ENCODE measurements at regions not wholly inside any gene's neighbourhood (a gene's known extent, or its start where the extent isn't known, plus 50 kb on each side); places are given as distances from the start of the nearest gene placed in this dataset.

DNA sequence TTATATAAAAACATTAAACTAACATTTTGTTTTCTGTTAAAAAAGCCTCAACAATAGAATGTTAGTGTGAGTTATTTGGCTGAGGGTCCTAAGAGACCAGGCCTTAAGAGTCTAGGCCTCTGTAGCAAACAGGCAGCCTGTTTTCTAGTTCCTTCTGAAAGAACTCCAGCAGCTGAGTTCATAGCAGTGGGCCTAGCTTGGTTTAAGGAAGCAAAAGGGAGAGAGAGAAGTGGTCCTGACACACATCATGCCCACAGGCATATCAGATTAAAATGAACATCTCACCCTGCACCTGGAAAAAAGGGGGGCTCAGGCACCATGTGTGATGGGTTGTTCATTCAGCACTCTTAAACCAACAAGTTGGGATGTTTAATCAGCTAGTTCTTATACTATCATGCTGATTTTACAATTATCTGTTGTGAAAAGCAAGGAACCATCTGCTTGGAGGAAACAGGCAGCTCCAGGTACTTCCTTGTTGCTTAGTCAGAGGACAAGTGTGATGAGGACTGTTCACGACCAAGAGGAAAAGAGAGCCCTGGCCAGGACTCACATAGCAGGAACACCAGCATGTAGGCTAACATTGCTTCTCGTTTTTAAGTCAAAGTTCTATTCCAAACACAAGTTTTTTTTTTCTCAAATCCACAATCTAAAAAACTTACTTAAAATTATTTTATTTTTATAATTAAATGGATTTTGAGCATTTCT, 81.3 kb upstream of the FRY start:
- Histone ChIP-seq H3K27ac (ENCODE audit: low read length) (no peak overlapping the region), H3K27me3 (ENCODE audit: control insufficient read depth, insufficient read depth, low read length) (no peaks in the 10 kb centered on the region), H3K4me1 (ENCODE audit: control insufficient read depth, low read depth, low read length) (peaks cover 8% of the 10 kb centered on the region), H3K9me3 (ENCODE audit: control insufficient read depth, low read depth, low read length) (no peaks in the 10 kb centered on the region), H3K4me3 (ENCODE audit: low read length) (no peak overlapping the region), H3K9ac (ENCODE audit: low read length) (no peak overlapping the region), H3K36me3 (ENCODE audit: control insufficient read depth, low read depth, low read length) (no peaks in the 10 kb centered on the region)

DNA sequence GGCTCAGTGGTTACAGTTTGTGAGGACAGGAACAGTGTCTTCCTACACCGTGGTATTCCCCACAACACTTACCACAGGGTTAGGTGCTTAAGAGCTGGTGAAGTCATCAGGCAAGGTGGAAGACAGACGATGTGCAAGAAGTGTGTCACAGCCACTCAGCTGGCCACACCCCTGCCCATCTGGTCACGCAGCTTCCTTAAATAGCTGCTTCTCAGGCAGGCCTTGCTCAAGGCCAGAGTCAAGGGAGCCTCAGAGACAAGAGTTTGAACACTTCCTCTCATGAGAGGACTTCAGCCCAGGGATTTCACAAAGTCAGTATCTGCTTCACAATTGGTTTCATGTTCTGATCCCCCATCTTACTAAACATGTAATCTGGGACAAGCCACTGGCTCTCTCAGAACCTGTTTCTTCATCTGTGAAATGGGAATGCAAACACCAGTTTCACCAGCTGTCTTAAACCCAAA, 80.3 kb upstream of the FRY start:
- Histone ChIP-seq H3K27me3 (ENCODE audit: control insufficient read depth, insufficient read depth, low read length) (no peaks in the 10 kb centered on the region), H3K9me3 (ENCODE audit: control insufficient read depth, low read depth, low read length) (no peaks in the 10 kb centered on the region), H3K4me1 (ENCODE audit: control insufficient read depth, low read depth, low read length) (peaks cover 5% of the 10 kb centered on the region), H3K27ac (ENCODE audit: low read length) (no peak overlapping the region), H3K4me3 (ENCODE audit: low read length) (no peak overlapping the region), H3K9ac (ENCODE audit: low read length) (no peak overlapping the region), H3K36me3 (ENCODE audit: control insufficient read depth, low read depth, low read length) (no peaks in the 10 kb centered on the region)

DNA sequence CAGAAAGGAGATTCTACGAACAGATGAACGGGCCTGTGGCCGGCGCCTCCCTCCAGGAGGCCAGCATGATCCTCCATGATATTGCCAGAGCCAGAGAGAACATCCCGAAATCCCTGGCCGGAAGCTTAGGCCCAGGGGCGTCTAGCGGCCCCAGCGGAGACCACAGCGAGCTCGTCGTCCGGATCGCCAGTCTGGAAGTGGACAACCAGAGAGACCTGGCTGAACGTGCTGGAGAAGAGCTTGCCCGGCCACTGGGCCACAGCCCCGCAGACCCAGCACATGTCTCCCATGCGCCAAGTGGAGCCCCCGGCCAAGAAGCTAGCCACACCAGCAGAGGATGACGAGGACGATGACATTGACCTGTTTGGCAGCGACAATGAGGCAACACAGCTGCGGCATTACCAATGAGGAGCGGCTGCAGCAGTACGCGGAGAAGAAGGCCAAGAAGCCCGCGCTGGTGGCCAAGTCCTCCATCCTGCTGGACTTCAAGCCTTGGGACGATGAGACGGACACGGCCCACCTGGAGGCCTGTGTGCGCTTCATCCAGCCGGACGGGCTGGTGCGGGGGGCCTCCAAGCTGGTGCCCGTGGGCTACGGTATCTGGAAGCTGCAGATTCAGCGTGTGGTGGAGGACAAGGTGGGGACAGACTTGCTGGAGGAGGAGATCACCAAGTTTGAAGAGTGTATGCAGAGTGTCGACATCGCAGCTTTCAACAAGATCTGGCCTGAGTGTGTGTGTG, 78.8 kb upstream of the FRY start:
- Histone ChIP-seq H3K4me3 (ENCODE audit: low read length) (no peak overlapping the region), H3K4me1 (ENCODE audit: control insufficient read depth, low read depth, low read length) (no peaks in the 10 kb centered on the region), H3K9ac (ENCODE audit: low read length) (no peak overlapping the region), H3K9me3 (ENCODE audit: control insufficient read depth, low read depth, low read length) (no peaks in the 10 kb centered on the region), H3K36me3 (ENCODE audit: control insufficient read depth, low read depth, low read length) (no peaks in the 10 kb centered on the region), H3K27me3 (ENCODE audit: control insufficient read depth, insufficient read depth, low read length) (no peaks in the 10 kb centered on the region), H3K27ac (ENCODE audit: low read length) (no peak overlapping the region)

DNA sequence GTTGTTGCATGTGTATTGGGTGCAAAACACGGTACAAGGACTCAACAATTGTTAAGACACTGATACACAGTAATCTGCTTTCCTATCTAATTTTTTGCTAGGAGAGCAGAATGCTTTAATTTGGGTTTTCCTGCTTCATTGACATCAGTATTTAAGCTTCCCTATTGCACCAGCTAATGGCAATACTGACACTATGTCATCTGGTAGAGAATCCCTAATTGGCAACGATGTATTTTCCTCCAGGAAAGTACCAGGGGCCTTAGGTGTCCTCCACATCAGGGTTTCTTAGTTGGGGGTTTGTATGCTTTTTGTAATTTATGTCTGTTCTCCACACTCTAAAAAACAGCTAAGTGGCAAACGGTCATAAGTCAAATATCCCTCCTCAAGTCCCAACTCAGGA, 76.5 kb upstream of the FRY start:
- H3K4me1 ChIP-seq (ENCODE audit: control insufficient read depth, low read depth, low read length) = no peaks in the 10 kb centered on the region
- no peaks in the 10 kb centered on the region for H3K27me3 ChIP-seq (ENCODE audit: control insufficient read depth, insufficient read depth, low read length)
- H3K27ac ChIP-seq (ENCODE audit: low read length) = no peak overlapping the region
- no peak overlapping the region for H3K4me3 ChIP-seq (ENCODE audit: low read length)
- H3K9ac ChIP-seq (ENCODE audit: low read length) = no peak overlapping the region
- H3K9me3 ChIP-seq (ENCODE audit: control insufficient read depth, low read depth, low read length) = peaks cover 4% of the 10 kb centered on the region
- no peaks in the 10 kb centered on the region for H3K36me3 ChIP-seq (ENCODE audit: control insufficient read depth, low read depth, low read length)

DNA sequence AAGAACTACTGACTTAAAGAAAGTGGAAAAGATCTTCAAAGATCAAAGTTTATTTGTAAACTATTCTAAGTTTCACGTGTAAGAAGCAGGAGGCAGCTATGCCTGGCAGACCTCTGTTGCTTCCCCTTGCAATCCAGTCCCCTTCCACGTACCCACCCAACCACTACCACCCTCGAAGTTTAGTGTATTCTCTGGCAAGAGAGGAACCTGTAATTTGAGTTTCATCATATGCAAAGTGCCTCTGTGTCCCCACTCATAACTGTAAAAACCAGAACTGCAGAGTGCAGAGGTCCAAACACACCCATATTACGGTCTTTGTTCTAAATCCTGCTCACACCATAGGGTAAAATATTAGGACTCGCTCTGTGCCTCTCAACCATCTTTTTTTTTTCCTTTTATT, 75.8 kb upstream of the FRY start:
- Histone ChIP-seq H3K9me3 (ENCODE audit: control insufficient read depth, low read depth, low read length) (peaks cover 4% of the 10 kb centered on the region), H3K9ac (ENCODE audit: low read length) (no peak overlapping the region), H3K4me1 (ENCODE audit: control insufficient read depth, low read depth, low read length) (no peaks in the 10 kb centered on the region), H3K27me3 (ENCODE audit: control insufficient read depth, insufficient read depth, low read length) (no peaks in the 10 kb centered on the region), H3K36me3 (ENCODE audit: control insufficient read depth, low read depth, low read length) (no peaks in the 10 kb centered on the region), H3K27ac (ENCODE audit: low read length) (no peak overlapping the region), H3K4me3 (ENCODE audit: low read length) (no peak overlapping the region)

DNA sequence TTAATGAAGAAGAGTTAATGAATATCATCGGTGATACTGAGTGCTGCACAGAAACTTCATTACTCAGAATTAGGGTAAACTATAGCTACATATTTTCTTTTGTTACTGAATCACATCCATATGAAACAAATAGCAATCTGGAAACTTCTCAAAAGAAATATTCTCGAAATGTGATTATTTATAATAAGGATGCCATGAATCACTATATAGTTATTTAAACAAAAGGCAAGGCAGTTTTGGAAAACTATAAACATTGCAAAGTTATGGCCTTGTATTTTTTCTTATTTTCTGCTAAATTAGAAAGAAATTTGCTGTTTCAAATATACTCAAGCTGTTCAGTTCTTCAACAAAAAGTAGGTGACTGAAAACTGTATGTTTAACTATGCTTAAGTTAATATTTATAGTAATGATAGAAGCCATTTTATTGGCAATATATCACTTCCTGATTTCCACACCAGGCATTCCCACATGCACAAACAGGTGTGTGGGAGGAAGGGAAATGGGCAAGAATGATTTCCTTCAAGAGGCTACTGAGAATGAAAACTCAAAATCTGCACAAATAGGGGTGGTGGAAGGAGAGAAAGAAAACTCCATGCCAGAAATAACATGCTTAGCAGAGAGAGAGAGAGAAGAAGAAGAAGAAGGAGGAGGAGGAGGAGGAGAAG, 74.5 kb upstream of the FRY start:
- H3K36me3 ChIP-seq (ENCODE audit: control insufficient read depth, low read depth, low read length) = no peaks in the 10 kb centered on the region
- no peak overlapping the region for H3K4me3 ChIP-seq (ENCODE audit: low read length)
- peaks cover 4% of the 10 kb centered on the region for H3K9me3 ChIP-seq (ENCODE audit: control insufficient read depth, low read depth, low read length)
- H3K27me3 ChIP-seq (ENCODE audit: control insufficient read depth, insufficient read depth, low read length) = no peaks in the 10 kb centered on the region
- H3K4me1 ChIP-seq (ENCODE audit: control insufficient read depth, low read depth, low read length) = no peaks in the 10 kb centered on the region
- no peak overlapping the region for H3K27ac ChIP-seq (ENCODE audit: low read length)
- H3K9ac ChIP-seq (ENCODE audit: low read length) = no peak overlapping the region

DNA sequence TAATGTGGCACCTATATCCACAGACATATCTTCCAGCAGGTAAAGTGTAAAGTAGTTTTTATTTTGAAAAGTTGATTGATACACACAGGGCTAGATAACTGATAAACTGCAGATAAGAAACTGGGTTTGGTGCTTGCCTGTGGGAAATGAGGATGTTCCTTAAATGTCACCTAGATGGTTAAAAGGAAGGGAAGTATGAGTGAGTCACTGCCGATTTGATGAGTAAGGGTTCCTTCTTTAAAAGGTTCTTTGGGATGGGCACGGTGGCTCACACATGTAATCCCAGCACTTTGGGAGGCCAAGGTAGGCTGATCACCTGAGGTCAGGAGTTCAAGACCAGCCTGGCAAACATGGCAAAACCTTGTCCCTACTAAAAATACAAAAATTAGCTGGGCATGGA, 73.8 kb upstream of the FRY start:
- Histone ChIP-seq H3K4me3 (ENCODE audit: low read length) (no peak overlapping the region), H3K36me3 (ENCODE audit: control insufficient read depth, low read depth, low read length) (no peaks in the 10 kb centered on the region), H3K27me3 (ENCODE audit: control insufficient read depth, insufficient read depth, low read length) (no peaks in the 10 kb centered on the region), H3K9ac (ENCODE audit: low read length) (no peak overlapping the region), H3K27ac (ENCODE audit: low read length) (no peak overlapping the region), H3K4me1 (ENCODE audit: control insufficient read depth, low read depth, low read length) (no peaks in the 10 kb centered on the region), H3K9me3 (ENCODE audit: control insufficient read depth, low read depth, low read length) (peaks cover 4% of the 10 kb centered on the region)

DNA sequence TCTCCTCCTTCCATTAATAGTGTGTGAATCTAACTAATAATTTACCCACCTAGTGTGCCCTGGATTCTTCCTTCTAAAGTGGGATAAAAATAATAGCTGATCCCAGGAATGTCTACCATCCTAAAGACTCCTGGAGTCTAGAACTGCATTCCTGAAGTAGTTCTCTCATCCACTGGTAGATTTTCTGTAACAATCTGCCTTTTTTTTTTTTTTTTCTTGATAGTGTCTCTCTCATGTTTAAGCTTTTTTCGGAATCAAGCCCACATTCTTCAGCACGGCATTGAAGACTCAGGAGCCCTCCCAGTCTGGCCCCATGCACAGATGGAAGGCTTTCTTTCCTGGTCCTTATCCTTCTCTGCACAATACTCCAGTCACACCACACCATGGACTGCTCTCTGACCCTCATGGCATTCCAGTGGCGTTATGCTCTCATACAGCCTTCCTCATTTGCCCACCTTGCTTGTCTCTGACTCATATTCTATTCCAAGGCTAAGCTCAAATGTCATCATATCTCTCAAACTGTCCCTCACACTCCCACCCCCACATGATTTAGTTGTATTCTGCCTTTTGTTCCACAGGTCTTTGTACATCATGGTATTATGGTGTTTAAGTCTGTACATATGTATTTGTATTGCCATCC, 68.7 kb upstream of the FRY start:
- Histone ChIP-seq H3K27me3 (ENCODE audit: control insufficient read depth, insufficient read depth, low read length) (no peaks in the 10 kb centered on the region), H3K36me3 (ENCODE audit: control insufficient read depth, low read depth, low read length) (no peaks in the 10 kb centered on the region), H3K9ac (ENCODE audit: low read length) (no peak overlapping the region), H3K9me3 (ENCODE audit: control insufficient read depth, low read depth, low read length) (peaks cover 4% of the 10 kb centered on the region), H3K4me1 (ENCODE audit: control insufficient read depth, low read depth, low read length) (no peaks in the 10 kb centered on the region), H3K27ac (ENCODE audit: low read length) (no peak overlapping the region), H3K4me3 (ENCODE audit: low read length) (no peak overlapping the region)

DNA sequence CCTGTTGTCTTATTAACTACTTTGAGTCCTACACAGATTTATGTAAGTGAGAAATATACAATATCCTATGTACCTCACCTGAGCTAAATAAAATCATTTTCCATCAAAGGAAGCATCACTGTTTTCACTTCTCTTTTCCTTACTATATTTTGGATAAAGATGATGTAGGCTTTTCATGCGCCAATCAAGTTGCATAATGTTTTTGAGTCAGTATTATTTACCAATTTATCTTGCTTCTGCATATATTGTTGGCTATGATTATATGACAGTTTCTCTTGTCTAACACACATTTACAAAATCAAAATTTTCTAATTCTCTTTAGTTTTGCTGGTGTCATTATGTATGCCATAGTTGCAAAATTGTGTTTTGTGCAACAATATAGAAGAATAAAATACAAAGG, 67.9 kb upstream of the FRY start:
- Histone ChIP-seq H3K9ac (ENCODE audit: low read length) (no peak overlapping the region), H3K27ac (ENCODE audit: low read length) (no peak overlapping the region)

DNA sequence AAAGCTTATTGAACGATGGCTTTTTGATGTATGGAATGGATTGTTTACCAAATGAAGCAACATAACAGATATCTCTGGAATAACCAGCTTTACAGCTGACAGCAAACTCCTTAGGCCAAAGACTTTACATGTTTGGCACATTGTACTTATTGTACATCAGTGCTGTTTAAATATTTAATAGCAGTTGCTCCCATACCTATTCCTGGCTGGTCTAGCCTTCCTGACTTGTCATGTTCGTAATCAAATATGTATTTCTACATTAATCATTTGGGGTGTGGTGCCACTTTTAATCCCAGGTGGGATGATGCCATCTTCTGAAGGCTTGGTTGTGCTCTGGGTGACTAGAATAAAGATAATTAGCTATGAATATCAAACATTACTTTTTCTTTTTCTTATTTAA, 67.4 kb upstream of the FRY start:
- no peak overlapping the region for H3K9ac ChIP-seq (ENCODE audit: low read length)
- no peaks in the 10 kb centered on the region for H3K9me3 ChIP-seq (ENCODE audit: control insufficient read depth, low read depth, low read length)
- H3K4me3 ChIP-seq (ENCODE audit: low read length) = no peak overlapping the region
- no peaks in the 10 kb centered on the region for H3K27me3 ChIP-seq (ENCODE audit: control insufficient read depth, insufficient read depth, low read length)
- no peaks in the 10 kb centered on the region for H3K36me3 ChIP-seq (ENCODE audit: control insufficient read depth, low read depth, low read length)
- no peaks in the 10 kb centered on the region for H3K4me1 ChIP-seq (ENCODE audit: control insufficient read depth, low read depth, low read length)
- no peak overlapping the region for H3K27ac ChIP-seq (ENCODE audit: low read length)

More for the DNA sequence above, 67.9 kb upstream of the FRY start:
- no peaks in the 10 kb centered on the region for H3K36me3 ChIP-seq (ENCODE audit: control insufficient read depth, low read depth, low read length)
- no peak overlapping the region for H3K4me3 ChIP-seq (ENCODE audit: low read length)
- H3K4me1 ChIP-seq (ENCODE audit: control insufficient read depth, low read depth, low read length) = no peaks in the 10 kb centered on the region
- H3K27me3 ChIP-seq (ENCODE audit: control insufficient read depth, insufficient read depth, low read length) = no peaks in the 10 kb centered on the region
- peaks cover 1% of the 10 kb centered on the region for H3K9me3 ChIP-seq (ENCODE audit: control insufficient read depth, low read depth, low read length)

DNA sequence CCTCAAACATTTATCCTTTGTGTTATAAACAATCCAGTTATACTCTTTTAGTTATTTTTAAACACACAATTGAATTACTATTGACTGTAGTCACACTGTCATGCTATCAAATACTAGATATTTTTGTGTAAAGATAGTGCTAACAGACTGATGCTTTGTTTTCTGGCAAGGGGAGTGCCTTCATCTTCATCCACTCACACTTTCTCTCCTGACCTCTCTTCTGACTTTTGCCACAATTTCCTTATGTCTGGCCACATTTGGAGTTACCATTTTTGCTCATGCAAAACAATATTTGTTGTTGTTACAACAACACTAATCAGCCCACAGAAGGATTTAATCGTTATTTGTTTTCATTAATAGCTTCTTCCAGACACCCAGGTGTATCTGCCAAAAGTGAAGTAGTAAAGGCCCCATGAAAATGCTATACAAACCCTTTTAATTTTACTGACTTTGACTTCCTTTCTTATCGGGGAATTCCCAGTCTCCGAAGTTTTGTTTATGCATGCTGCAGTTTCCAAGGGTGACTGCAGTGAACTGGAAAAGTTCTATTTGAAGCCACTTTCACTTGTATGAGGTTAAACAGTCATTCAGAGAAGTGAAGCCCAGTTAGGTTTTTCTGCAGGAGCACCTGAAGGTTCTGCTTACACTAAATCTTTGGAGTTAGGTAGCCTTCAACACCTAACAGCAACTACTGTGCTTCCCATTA, 66.1 kb upstream of the FRY start:
- Histone ChIP-seq H3K4me3 (ENCODE audit: low read length) (no peak overlapping the region), H3K36me3 (ENCODE audit: control insufficient read depth, low read depth, low read length) (no peaks in the 10 kb centered on the region), H3K27me3 (ENCODE audit: control insufficient read depth, insufficient read depth, low read length) (no peaks in the 10 kb centered on the region), H3K27ac (ENCODE audit: low read length) (no peak overlapping the region), H3K9ac (ENCODE audit: low read length) (no peak overlapping the region), H3K4me1 (ENCODE audit: control insufficient read depth, low read depth, low read length) (no peaks in the 10 kb centered on the region), H3K9me3 (ENCODE audit: control insufficient read depth, low read depth, low read length) (no peaks in the 10 kb centered on the region)
